ENCODE measurements at regions not wholly inside any gene's neighbourhood (a gene's known extent, or its start where the extent isn't known, plus 50 kb on each side); places are given as distances from the start of the nearest gene placed in this dataset.

- Histone ChIP-seq H4K20me1 (ENCODE audit: low read depth) (no peaks in the 10 kb centered on the region), H3K4me3 (no peak overlapping the region), H3K9ac (no peak overlapping the region), H3F3A (ENCODE audit: low read depth) (no peaks in the 10 kb centered on the region), H3K9me3 (ENCODE audit: low read depth) (no peaks in the 10 kb centered on the region), H3K36me3 (no peaks in the 10 kb centered on the region), H3K27me3 (no peaks in the 10 kb centered on the region), H3K4me2 (no peak overlapping the region), H2AFZ (replicated peaks) (no peak overlapping the region), H3K27ac (no peak overlapping the region), H3K79me2 (ENCODE audit: low read depth) (no peaks in the 10 kb centered on the region), H3K4me1 (no peaks in the 10 kb centered on the region)
- Mint-ChIP-seq H3K4me3 (no peak overlapping the region), H3K27me3 (ENCODE audit: insufficient read depth, low read depth) (no peaks in the 10 kb centered on the region), H3K36me3 (no peaks in the 10 kb centered on the region), H3K9me3 (no peaks in the 10 kb centered on the region), H3K27ac (no peak overlapping the region), H3K4me1 (no peaks in the 10 kb centered on the region)
- TF ChIP-seq EZH2 (IDR thresholded peaks at IDR 0.05) (no peak), CTCF (IDR thresholded peaks at IDR 0.05) (no peak), EZH2phosphoT487 (IDR thresholded peaks at IDR 0.05) (no peak)
- no peak for DNase-seq (ENCODE audit: low spot score)
These were observed 481.4 kb upstream of the ALCAM start for GRCh38 chr3:104885214-104885814.

- Histone ChIP-seq H2AFZ (replicated peaks) (no peak overlapping the region), H3K4me2 (no peak overlapping the region), H3K4me1 (no peaks in the 10 kb centered on the region), H3K4me3 (no peak overlapping the region), H3K79me2 (ENCODE audit: low read depth) (no peaks in the 10 kb centered on the region), H4K20me1 (ENCODE audit: low read depth) (no peaks in the 10 kb centered on the region), H3K27ac (no peak overlapping the region), H3K36me3 (no peaks in the 10 kb centered on the region), H3K9ac (no peak overlapping the region), H3K9me3 (ENCODE audit: low read depth) (no peaks in the 10 kb centered on the region), H3F3A (ENCODE audit: low read depth) (no peaks in the 10 kb centered on the region), H3K27me3 (no peaks in the 10 kb centered on the region)
- Mint-ChIP-seq H3K4me1 (no peaks in the 10 kb centered on the region), H3K27me3 (ENCODE audit: insufficient read depth, low read depth) (no peaks in the 10 kb centered on the region), H3K36me3 (no peaks in the 10 kb centered on the region), H3K9me3 (no peaks in the 10 kb centered on the region), H3K27ac (no peak overlapping the region), H3K4me3 (no peak overlapping the region)
- DNase-seq (ENCODE audit: low spot score), result no peak
- TF ChIP-seq CTCF (IDR thresholded peaks at IDR 0.05) (no peak), EZH2 (IDR thresholded peaks at IDR 0.05) (no peak), EZH2phosphoT487 (IDR thresholded peaks at IDR 0.05) (no peak)
These were observed 480.3 kb upstream of the ALCAM start for GRCh38 chr3:104886220-104886995.

- no peaks in the 10 kb centered on the region for H3K36me3 Mint-ChIP-seq
- H3K4me3 ChIP-seq, result no peak overlapping the region
- H3K9ac ChIP-seq, result no peak overlapping the region
- H3K9me3 ChIP-seq (ENCODE audit: low read depth), result no peaks in the 10 kb centered on the region
- no peak overlapping the region for H3K4me2 ChIP-seq
- H3K79me2 ChIP-seq (ENCODE audit: low read depth), result no peaks in the 10 kb centered on the region
- no peaks in the 10 kb centered on the region for H3K27me3 Mint-ChIP-seq (ENCODE audit: insufficient read depth, low read depth)
- TF ChIP-seq EZH2 (IDR thresholded peaks at IDR 0.05), result no peak
- no peak for TF ChIP-seq EZH2phosphoT487 (IDR thresholded peaks at IDR 0.05)
- no peak for TF ChIP-seq CTCF (IDR thresholded peaks at IDR 0.05)
- DNase-seq (ENCODE audit: low spot score), result no peak
- H3F3A ChIP-seq (ENCODE audit: low read depth), result no peaks in the 10 kb centered on the region
- H4K20me1 ChIP-seq (ENCODE audit: low read depth), result no peaks in the 10 kb centered on the region
- H3K27me3 ChIP-seq, result no peaks in the 10 kb centered on the region
- no peak overlapping the region for H3K4me3 Mint-ChIP-seq
- H3K36me3 ChIP-seq, result no peaks in the 10 kb centered on the region
- H2AFZ ChIP-seq (replicated peaks), result no peak overlapping the region
- H3K9me3 Mint-ChIP-seq, result no peaks in the 10 kb centered on the region
- H3K4me1 Mint-ChIP-seq, result no peaks in the 10 kb centered on the region
- no peak overlapping the region for H3K27ac ChIP-seq
- no peaks in the 10 kb centered on the region for H3K4me1 ChIP-seq
- no peak overlapping the region for H3K27ac Mint-ChIP-seq
These were observed 479.6 kb upstream of the ALCAM start for GRCh38 chr3:104887069-104887468.

Measured in neural progenitor cell (in vitro differentiated cells).